Sigmoid colon (tissue), 4 donors: ENCODE measurements at regions not wholly inside any gene's neighbourhood (a gene's known extent, or its start where the extent isn't known, plus 50 kb on each side); places are given as distances from the start of the nearest gene placed in this dataset.

Experiments used
- EP300 ChIP-seq, 4 donors: sonication (generic); formaldehyde crosslinking; IDR thresholded peaks; one replicate each; pipeline ENCODE4 v1.6.1; 2017; ENCODE audit warnings: antibody characterized with exemption in 4 of 4
- POLR2A ChIP-seq, 2 donors: fragments of 450-650 bp; IDR thresholded peaks; one replicate each; pipeline ENCODE4 v1.6.1; 2016; ENCODE audit warnings: antibody characterized with exemption in 2 of 2, mild to moderate bottlenecking in 2 of 2, moderate library complexity in 2 of 2
- TF ChIP-seq, protein P1 (sequence below), 4 experiments: fragments of 450-650 bp in 3 of 4; fragments of 200-600 bp in 1 of 4; IDR thresholded peaks; one replicate each; pipeline ENCODE4 v1.5.1; 2016 to 2019; ENCODE audit warnings: antibody characterized with exemption in 4 of 4, mild to moderate bottlenecking in 3 of 4, moderate library complexity in 2 of 4

DNA sequence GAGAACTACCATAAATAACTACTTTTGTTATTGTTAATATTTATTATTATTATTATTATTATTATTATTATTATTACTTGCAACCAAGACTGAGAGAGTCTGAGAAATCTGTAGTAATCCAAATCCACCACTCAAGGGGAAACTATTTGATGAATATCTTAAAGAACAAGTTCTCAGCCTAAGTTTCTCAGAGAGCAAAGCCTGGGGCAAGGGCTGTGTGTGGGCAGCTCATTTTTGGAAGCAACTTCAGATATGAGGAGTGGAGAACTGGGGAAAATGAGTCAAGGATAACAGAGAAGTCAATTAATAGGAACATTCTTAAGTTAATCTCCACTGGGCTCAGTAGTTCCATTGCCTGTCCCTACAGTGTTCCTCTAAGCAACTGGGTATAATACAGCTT lies 57.1 kb upstream of the KCNJ16 start:
- TF ChIP-seq, protein P1, sequence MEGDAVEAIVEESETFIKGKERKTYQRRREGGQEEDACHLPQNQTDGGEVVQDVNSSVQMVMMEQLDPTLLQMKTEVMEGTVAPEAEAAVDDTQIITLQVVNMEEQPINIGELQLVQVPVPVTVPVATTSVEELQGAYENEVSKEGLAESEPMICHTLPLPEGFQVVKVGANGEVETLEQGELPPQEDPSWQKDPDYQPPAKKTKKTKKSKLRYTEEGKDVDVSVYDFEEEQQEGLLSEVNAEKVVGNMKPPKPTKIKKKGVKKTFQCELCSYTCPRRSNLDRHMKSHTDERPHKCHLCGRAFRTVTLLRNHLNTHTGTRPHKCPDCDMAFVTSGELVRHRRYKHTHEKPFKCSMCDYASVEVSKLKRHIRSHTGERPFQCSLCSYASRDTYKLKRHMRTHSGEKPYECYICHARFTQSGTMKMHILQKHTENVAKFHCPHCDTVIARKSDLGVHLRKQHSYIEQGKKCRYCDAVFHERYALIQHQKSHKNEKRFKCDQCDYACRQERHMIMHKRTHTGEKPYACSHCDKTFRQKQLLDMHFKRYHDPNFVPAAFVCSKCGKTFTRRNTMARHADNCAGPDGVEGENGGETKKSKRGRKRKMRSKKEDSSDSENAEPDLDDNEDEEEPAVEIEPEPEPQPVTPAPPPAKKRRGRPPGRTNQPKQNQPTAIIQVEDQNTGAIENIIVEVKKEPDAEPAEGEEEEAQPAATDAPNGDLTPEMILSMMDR (IDR thresholded peaks at IDR 0.05): no peak
- no peak for TF ChIP-seq POLR2A (IDR thresholded peaks at IDR 0.05)
- TF ChIP-seq EP300 (IDR thresholded peaks at IDR 0.05): no peak
